SK-N-SH (cell line): ENCODE measurements at regions not wholly inside any gene's neighbourhood (a gene's known extent, or its start where the extent isn't known, plus 50 kb on each side); places are given as distances from the start of the nearest gene placed in this dataset.

Experiments
- CTCF ChIA-PET: fragments of 300-600, 350-600 bp; formaldehyde crosslinking; extraction: SDS; loops from one replicate; lab custom pipeline; 2021; lab: Yijun Ruan, JAX
- POLR2A ChIA-PET: fragments of 350-600 bp; sonication (Branson Sonifier 250); formaldehyde crosslinking; extraction: SDS; loops from one replicate; lab custom pipeline; 2020; ENCODE audit warnings: antibody characterized with exemption, inconsistent platforms; lab: Yijun Ruan, JAX
- DNase-seq: peaks from one replicate; pipeline ENCODE4 v3.0.0; 2012
- H2AFZ ChIP-seq: fragments of 200-600 bp; sonication (generic); 2 replicates; pipeline ENCODE4 v1.8.1; 2016; ENCODE audit warnings: antibody characterized with exemption, mild to moderate bottlenecking, low read depth
- H3F3A ChIP-seq: fragments of 200-600 bp; sonication (generic); replicated peaks from 2 replicates; pipeline ENCODE3; 2016; ENCODE audit warnings: antibody characterized with exemption, mild to moderate bottlenecking; ENCODE audit not compliant: insufficient read depth
- H3K27ac ChIP-seq, 2 experiments: fragments of 200-500 bp in 1 of 2; fragments of 200-600 bp in 1 of 2; sonication (Bioruptor generic) in 1 of 2; sonication (generic), shearing (Covaris generic) in 1 of 2; 2 replicates each; pipeline versions ENCODE4 v1.5.1 to v1.6.1; 2014 to 2016; ENCODE audit warnings: low read depth in 2 of 2, inconsistent platforms in 1 of 2, low read length in 1 of 2, mild to moderate bottlenecking in 1 of 2, mixed read lengths in 1 of 2
- H3K27me3 ChIP-seq: fragments of 200-600 bp; sonication (generic), shearing (Covaris generic); 2 replicates; pipeline ENCODE4 v1.6.1; 2016; ENCODE audit warnings: mixed run types; ENCODE audit not compliant: insufficient read depth
- H3K36me3 ChIP-seq, 2 experiments: fragments of 200-500 bp in 1 of 2; fragments of 200-600 bp in 1 of 2; sonication (Bioruptor generic) in 1 of 2; sonication (generic) in 1 of 2; replicated peaks in 1 of 2; 2 replicates each; pipeline versions ENCODE3 to v1.5.1; 2014 to 2016; ENCODE audit warnings: low read length in 1 of 2, mild to moderate bottlenecking in 1 of 2; ENCODE audit not compliant: insufficient read depth in 2 of 2, control insufficient read depth in 1 of 2
- H3K4me1 ChIP-seq, 2 experiments: fragments of 200-500 bp in 1 of 2; fragments of 200-600 bp in 1 of 2; sonication (Bioruptor generic) in 1 of 2; sonication (generic), shearing (Covaris generic) in 1 of 2; 2 replicates each; pipeline versions ENCODE4 v1.5.1 to v1.6.1; 2014 to 2016; ENCODE audit warnings: low read depth in 1 of 2, low read length in 1 of 2, mixed run types in 1 of 2; ENCODE audit not compliant: insufficient read depth in 2 of 2, control insufficient read depth in 1 of 2
- H3K4me2 ChIP-seq: fragments of 200-600 bp; sonication (generic), shearing (Covaris generic); 2 replicates; pipeline ENCODE4 v1.6.1; 2017; ENCODE audit warnings: mixed run types
- H3K4me3 ChIP-seq, 2 experiments: fragments of 200-500 bp in 1 of 2; fragments of 200-600 bp in 1 of 2; sonication (Bioruptor generic) in 1 of 2; sonication (generic), shearing (Covaris generic) in 1 of 2; 2 replicates each; pipeline versions ENCODE4 v1.5.1 to v1.8.1; 2014 to 2016; ENCODE audit warnings: low read depth in 2 of 2, inconsistent platforms in 1 of 2, low read length in 1 of 2, mild to moderate bottlenecking in 1 of 2, mixed read lengths in 1 of 2, moderate library complexity in 1 of 2
- H3K79me2 ChIP-seq: fragments of 200-600 bp; sonication (generic); 2 replicates; pipeline ENCODE4 v1.8.1; 2017; ENCODE audit warnings: mild to moderate bottlenecking; ENCODE audit not compliant: insufficient read depth
- H3K9ac ChIP-seq: fragments of 200-600 bp; sonication (generic); 2 replicates; pipeline ENCODE4 v1.6.1; 2017; ENCODE audit warnings: mixed run types
- H3K9me2 ChIP-seq: fragments of 200-600 bp; sonication (generic); 2 replicates; pipeline ENCODE4 v1.6.1; 2017; ENCODE audit warnings: mixed run types
- H3K9me3 ChIP-seq: fragments of 200-600 bp; sonication (generic); 2 replicates; pipeline ENCODE4 v1.6.1; 2017; ENCODE audit warnings: mixed run types, mild to moderate bottlenecking, moderate library complexity
- H4K20me1 ChIP-seq: fragments of 200-600 bp; sonication (generic); 2 replicates; pipeline ENCODE4 v1.6.1; 2017; ENCODE audit warnings: mild to moderate bottlenecking, mixed run types; ENCODE audit not compliant: insufficient read depth
- CHD2 ChIP-seq: fragments of 150-350 bp; IDR thresholded peaks from 2 replicates; pipeline ENCODE4 v1.6.1; 2018; ENCODE audit warnings: low read length; ENCODE audit not compliant: partially characterized antibody
- CTCF ChIP-seq: fragments of 200-600 bp; sonication (generic); IDR thresholded peaks from 2 replicates; pipeline ENCODE4 v1.6.1; 2017; ENCODE audit warnings: antibody characterized with exemption, mild to moderate bottlenecking, moderate library complexity
- EP300 ChIP-seq, 2 experiments: IDR thresholded peaks; 2 replicates each; pipeline versions ENCODE4 v1.4.0 to v1.6.1; 2012; ENCODE audit warnings: borderline replicate concordance in 1 of 2, low read depth in 1 of 2, low read length in 1 of 2
- FOXJ3 ChIP-seq: sonication (generic); formaldehyde crosslinking; IDR thresholded peaks from 2 replicates; pipeline ENCODE4 v1.5.1; 2020; ENCODE audit warnings: mild to moderate bottlenecking, missing genetic modification reagents
- GABPA ChIP-seq: IDR thresholded peaks from 2 replicates; pipeline ENCODE4 v1.4.0; 2012; ENCODE audit warnings: low read depth, mild to moderate bottlenecking
- GATA2 ChIP-seq: sonication (generic); formaldehyde crosslinking; IDR thresholded peaks from 2 replicates; pipeline ENCODE4 v1.5.0; 2020; ENCODE audit warnings: mild to moderate bottlenecking, missing genetic modification reagents
- MAX ChIP-seq: IDR thresholded peaks from 2 replicates; pipeline ENCODE4 v1.4.0; 2012; ENCODE audit warnings: low read depth
- MEF2A ChIP-seq: IDR thresholded peaks from 2 replicates; pipeline ENCODE4 v1.4.0; 2012; ENCODE audit warnings: low read depth, borderline replicate concordance
- MXI1 ChIP-seq: IDR thresholded peaks from 2 replicates; pipeline ENCODE4 v1.6.1; 2012; ENCODE audit warnings: mild to moderate bottlenecking, low read depth, low read length, improper control_type of control experiment
- NRF1 ChIP-seq: IDR thresholded peaks from 2 replicates; pipeline ENCODE4 v1.6.1; 2012; ENCODE audit warnings: low read depth, mild to moderate bottlenecking, low read length
- POLR2AphosphoS5 ChIP-seq: IDR thresholded peaks from 2 replicates; pipeline ENCODE4 v1.6.1; 2012; ENCODE audit warnings: low read depth, low read length
- RCOR1 ChIP-seq: fragments of 150-350 bp; IDR thresholded peaks from 2 replicates; pipeline ENCODE4 v1.6.1; 2017; ENCODE audit warnings: antibody characterized with exemption, low read length
- REST ChIP-seq: IDR thresholded peaks from 2 replicates; pipeline ENCODE4 v1.6.1; 2012; ENCODE audit warnings: mild to moderate bottlenecking, low read depth, low read length, moderate library complexity
- SIN3A ChIP-seq: IDR thresholded peaks from 2 replicates; pipeline ENCODE4 v1.6.1; 2012; ENCODE audit warnings: low read depth, mild to moderate bottlenecking, low read length, moderate library complexity, borderline replicate concordance
- TAF1 ChIP-seq: IDR thresholded peaks from 2 replicates; pipeline ENCODE4 v1.6.1; 2012; ENCODE audit warnings: low read depth, mild to moderate bottlenecking, low read length, moderate library complexity, borderline replicate concordance
- TCF12 ChIP-seq: IDR thresholded peaks from 2 replicates; pipeline ENCODE4 v1.4.0; 2012
- TEAD4 ChIP-seq: IDR thresholded peaks from 2 replicates; pipeline ENCODE4 v1.4.0; 2012; ENCODE audit warnings: mild to moderate bottlenecking, borderline replicate concordance; ENCODE audit not compliant: insufficient read depth
- USF2 ChIP-seq: fragments of 150-350 bp; IDR thresholded peaks from 2 replicates; pipeline ENCODE4 v1.6.1; 2017; ENCODE audit warnings: antibody characterized with exemption, low read length, low read depth, borderline replicate concordance
- ZBTB33 ChIP-seq: IDR thresholded peaks from 2 replicates; pipeline ENCODE4 v1.4.0; 2012; ENCODE audit warnings: low read depth, borderline replicate concordance
- WGBS: methylation state at CpG from one replicate; pipeline ENCODE4 v1.1.6; 2017; ENCODE audit warnings: low lambda C conversion rate; 5-methylcytosine and 5-hydroxymethylcytosine counted together

- CTCF ChIA-PET: no interaction called here
- POLR2A ChIA-PET: no interaction called here
- no peak for TF ChIP-seq SIN3A
- no peak for TF ChIP-seq NRF1
- no peak for TF ChIP-seq RCOR1
- TF ChIP-seq MEF2A: no peak
- no peak for TF ChIP-seq EP300 (IDR thresholded peaks at IDR 0.05; ENCODE audit: borderline replicate concordance in 1 of 2, low read depth in 1 of 2, low read length in 1 of 2)
- no peak for TF ChIP-seq GATA2 (CRISPR knock-in tag)
- no peak for TF ChIP-seq TCF12
- TF ChIP-seq POLR2AphosphoS5: no peak
- no peak for TF ChIP-seq GABPA
- TF ChIP-seq CHD2: no peak
- no peak for TF ChIP-seq TAF1
- no peak for TF ChIP-seq FOXJ3
- no peak for TF ChIP-seq TEAD4
- TF ChIP-seq MXI1: no peak
- TF ChIP-seq, all 33 proteins: peak for 0
- Histone ChIP-seq H3K79me2 (no peaks in the 10 kb centered on the region), H3K9ac (no peak overlapping the region), H4K20me1 (no peaks in the 10 kb centered on the region), H3K9me2 (no peaks in the 10 kb centered on the region), H3K27me3 (no peaks in the 10 kb centered on the region), H3F3A (no peaks in the 10 kb centered on the region), H3K4me2 (no peak overlapping the region), H3K27ac (no peak overlapping the region), H2AFZ (0 out of 2 replicates have a peak overlapping the region, but pooled peaks have one; percentile 18), H3K4me1 (no peaks in the 10 kb centered on the region), H3K4me3 (no peak overlapping the region), H3K36me3 (no peaks in the 10 kb centered on the region), H3K9me3 (no peaks in the 10 kb centered on the region)
- WGBS: 7% methylated on average over 8 of the region's 8 CpGs
- DNase-seq: no peak
Measured at GRCh38 chr21:15370462-15370975, 305.7 kb upstream of the NRIP1 start.

GRCh38 chr21:15373941-15374340 lies 309.1 kb upstream of the NRIP1 start:
- no peaks in the 10 kb centered on the region for H3K27me3 ChIP-seq
- no peaks in the 10 kb centered on the region for H3K79me2 ChIP-seq
- DNase-seq: no peak
- no peaks in the 10 kb centered on the region for H3K36me3 ChIP-seq
- no peaks in the 10 kb centered on the region for H3K9me2 ChIP-seq
- no peak overlapping the region for H3K9ac ChIP-seq
- ChIA-PET CTCF (no interaction called here), POLR2A (no interaction called here)
- no peak overlapping the region for H2AFZ ChIP-seq
- H4K20me1 ChIP-seq: no peaks in the 10 kb centered on the region
- H3F3A ChIP-seq: no peaks in the 10 kb centered on the region
- no peaks in the 10 kb centered on the region for H3K4me1 ChIP-seq
- no peaks in the 10 kb centered on the region for H3K9me3 ChIP-seq
- H3K4me2 ChIP-seq: no peak overlapping the region
- no peak overlapping the region for H3K27ac ChIP-seq
- WGBS: 0% methylated on average over 1 of the region's 1 CpG
- no peak overlapping the region for H3K4me3 ChIP-seq
- TF ChIP-seq MAX (no peak), SIN3A (no peak), CTCF (no peak), CHD2 (no peak), TAF1 (no peak), USF2 (no peak), REST (no peak), RCOR1 (no peak), ZBTB33 (no peak)
